ENCODE measurements at regions not wholly inside any gene's neighbourhood (a gene's known extent, or its start where the extent isn't known, plus 50 kb on each side); places are given as distances from the start of the nearest gene placed in this dataset.

GRCh38 chr3:24674261-24674660 is 179.6 kb upstream of the THRB start:
- no peak for DNase-seq
- no peak overlapping the region for H3K27ac ChIP-seq (ENCODE audit: insufficient read depth in 1 of 2, low read depth in 1 of 2, low read length in 2 of 2, poor library complexity in 1 of 2, severe bottlenecking in 2 of 2)
- POLR2A ChIA-PET = no interaction called here
- no CpG with 5 or more reads among the region's 2 CpGs for WGBS (ENCODE audit: insufficient coverage)
- no peaks in the 10 kb centered on the region for H3K36me3 ChIP-seq (ENCODE audit: control insufficient read depth in 4 of 4, insufficient read depth in 4 of 4, low read length in 3 of 4)
- peaks cover 0 to 4% (median 2%) of the 10 kb centered on the region in 5 experiments for H3K27me3 ChIP-seq (replicated peaks in 2 of 5; ENCODE audit: control insufficient read depth in 4 of 5, insufficient read depth in 5 of 5, low read length in 4 of 5)
- H3K9me3 ChIP-seq (ENCODE audit: control extremely low read depth in 1 of 5, control insufficient read depth in 4 of 5, insufficient read depth in 2 of 5, low read depth in 1 of 5, low read length in 4 of 5) = no peaks in the 10 kb centered on the region
- CTCF ChIA-PET = interaction anchor here (1.0 to 2.1 kb wide), 5 partner anchors 10 to 489 kb away, joined by 3 to 5 read pairs (median 4); no protein-coding TSS in a partner anchor
- no peak overlapping the region for H3K4me3 ChIP-seq (ENCODE audit: control insufficient read depth in 1 of 7, extremely low read depth in 1 of 7, insufficient read depth in 4 of 7, low read depth in 2 of 7, low read length in 6 of 7)
- peaks cover 12 to 23% (median 19%) of the 10 kb centered on the region in 4 experiments for H3K4me1 ChIP-seq (ENCODE audit: control extremely low read depth in 1 of 4, control insufficient read depth in 4 of 4, insufficient read depth in 4 of 4, low read length in 3 of 4)

GRCh38 chr3:24678021-24678420 is 183.4 kb upstream of the THRB start:
- ChIA-PET CTCF (interaction anchor here (0.8 to 7.8 kb wide), 5 partner anchors 9 to 492 kb away, joined by 3 to 52 read pairs (median 5); no protein-coding TSS in a partner anchor), POLR2A (interaction anchor here (1.1 kb wide), 1 partner anchor 26 kb away, joined by 3 read pairs; no protein-coding TSS in a partner anchor)
- Histone ChIP-seq H3K27ac (ENCODE audit: insufficient read depth in 1 of 2, low read depth in 1 of 2, low read length in 2 of 2, poor library complexity in 1 of 2, severe bottlenecking in 2 of 2) (no peak overlapping the region), H3K36me3 (ENCODE audit: control insufficient read depth in 4 of 4, insufficient read depth in 4 of 4, low read length in 3 of 4) (no peaks in the 10 kb centered on the region), H3K9me3 (ENCODE audit: control extremely low read depth in 1 of 5, control insufficient read depth in 4 of 5, insufficient read depth in 2 of 5, low read depth in 1 of 5, low read length in 4 of 5) (no peaks in the 10 kb centered on the region), H3K27me3 (replicated peaks in 2 of 5; ENCODE audit: control insufficient read depth in 4 of 5, insufficient read depth in 5 of 5, low read length in 4 of 5) (peaks cover 0 to 6% (median 2%) of the 10 kb centered on the region in 5 experiments), H3K4me1 (ENCODE audit: control extremely low read depth in 1 of 4, control insufficient read depth in 4 of 4, insufficient read depth in 4 of 4, low read length in 3 of 4) (peaks cover 12 to 33% (median 23%) of the 10 kb centered on the region in 4 experiments), H3K4me3 (ENCODE audit: control insufficient read depth in 1 of 7, extremely low read depth in 1 of 7, insufficient read depth in 4 of 7, low read depth in 2 of 7, low read length in 6 of 7) (peak overlapping the region in 6 of 7 experiments; percentile 8 to 73 (median 52))
- 6% methylated on average over 2 of the region's 2 CpGs for WGBS (ENCODE audit: insufficient coverage)
- no peak for DNase-seq

DNA sequence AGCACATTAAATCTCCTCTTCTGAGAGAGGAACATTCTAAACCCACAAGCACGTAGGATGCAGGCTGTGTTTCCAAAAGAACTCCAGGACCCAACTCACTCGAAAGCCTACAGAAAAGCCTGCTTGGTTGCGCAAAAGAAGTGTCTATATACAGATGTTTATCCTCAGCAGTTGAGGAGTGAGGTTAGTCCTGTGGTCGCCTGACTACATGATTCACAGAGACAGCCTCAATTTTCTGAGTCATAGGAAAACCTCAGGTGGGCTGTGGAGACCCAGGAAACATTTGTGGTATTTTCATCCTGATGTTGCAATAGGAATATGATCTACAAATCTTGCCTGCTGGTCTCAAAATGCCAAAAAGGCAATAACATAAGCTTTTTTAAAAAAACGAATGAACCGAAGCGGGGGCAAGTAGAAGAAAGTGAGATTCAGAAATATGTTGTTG is 183.8 kb upstream of the THRB start:
- 0% methylated on average over 4 of the region's 7 CpGs for WGBS (ENCODE audit: insufficient coverage)
- ChIA-PET CTCF (interaction anchor here (0.8 to 7.8 kb wide), 11 partner anchors 9 to 541 kb away, joined by 3 to 52 read pairs (median 4); no protein-coding TSS in a partner anchor), POLR2A (interaction anchor here (1.1 kb wide), 1 partner anchor 26 kb away, joined by 3 read pairs; no protein-coding TSS in a partner anchor)
- H3K9me3 ChIP-seq (ENCODE audit: control extremely low read depth in 1 of 5, control insufficient read depth in 4 of 5, insufficient read depth in 2 of 5, low read depth in 1 of 5, low read length in 4 of 5) = no peaks in the 10 kb centered on the region
- no peak overlapping the region for H3K27ac ChIP-seq (ENCODE audit: insufficient read depth in 1 of 2, low read depth in 1 of 2, low read length in 2 of 2, poor library complexity in 1 of 2, severe bottlenecking in 2 of 2)
- peak; percentile 92 to 97 (median 96) for DNase-seq
- H3K4me1 ChIP-seq (ENCODE audit: control extremely low read depth in 1 of 4, control insufficient read depth in 4 of 4, insufficient read depth in 4 of 4, low read length in 3 of 4) = peaks cover 12 to 33% (median 23%) of the 10 kb centered on the region in 4 experiments
- peak overlapping the region in 6 of 7 experiments; percentile 8 to 73 (median 52) for H3K4me3 ChIP-seq (ENCODE audit: control insufficient read depth in 1 of 7, extremely low read depth in 1 of 7, insufficient read depth in 4 of 7, low read depth in 2 of 7, low read length in 6 of 7)
- H3K27me3 ChIP-seq (replicated peaks in 2 of 5; ENCODE audit: control insufficient read depth in 4 of 5, insufficient read depth in 5 of 5, low read length in 4 of 5) = peaks cover 0 to 6% (median 2%) of the 10 kb centered on the region in 5 experiments
- no peaks in the 10 kb centered on the region for H3K36me3 ChIP-seq (ENCODE audit: control insufficient read depth in 4 of 4, insufficient read depth in 4 of 4, low read length in 3 of 4)

DNA sequence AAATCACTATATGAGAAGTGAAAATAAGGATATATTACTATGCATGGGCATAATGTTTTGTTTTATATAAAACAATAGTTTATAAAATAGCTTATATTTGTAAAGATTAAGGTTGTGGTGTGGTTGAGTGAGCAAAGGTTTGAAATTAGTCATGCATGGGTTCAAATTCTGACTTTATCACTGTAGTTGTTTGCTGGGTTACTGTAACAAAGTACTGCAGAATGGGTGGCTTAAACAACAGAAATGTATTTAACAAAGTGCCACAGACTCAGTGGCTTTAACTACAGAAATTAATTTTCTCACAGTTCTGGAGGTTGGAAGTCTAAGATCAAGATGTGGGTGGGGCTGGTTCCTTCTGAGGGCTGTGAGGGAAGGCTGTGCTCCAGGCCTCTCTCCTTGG is 184.8 kb upstream of the THRB start:
- ChIA-PET POLR2A (no interaction called here), CTCF (interaction anchor here (0.6 to 7.8 kb wide), 17 partner anchors 8 to 917 kb away, joined by 3 to 52 read pairs (median 3); no protein-coding TSS in a partner anchor)
- Histone ChIP-seq H3K27ac (ENCODE audit: insufficient read depth in 1 of 2, low read depth in 1 of 2, low read length in 2 of 2, poor library complexity in 1 of 2, severe bottlenecking in 2 of 2) (no peak overlapping the region), H3K36me3 (ENCODE audit: control insufficient read depth in 4 of 4, insufficient read depth in 4 of 4, low read length in 3 of 4) (no peaks in the 10 kb centered on the region), H3K4me3 (ENCODE audit: control insufficient read depth in 1 of 7, extremely low read depth in 1 of 7, insufficient read depth in 4 of 7, low read depth in 2 of 7, low read length in 6 of 7) (no peak overlapping the region), H3K4me1 (ENCODE audit: control extremely low read depth in 1 of 4, control insufficient read depth in 4 of 4, insufficient read depth in 4 of 4, low read length in 3 of 4) (peaks cover 12 to 33% (median 23%) of the 10 kb centered on the region in 4 experiments), H3K9me3 (ENCODE audit: control extremely low read depth in 1 of 5, control insufficient read depth in 4 of 5, insufficient read depth in 2 of 5, low read depth in 1 of 5, low read length in 4 of 5) (no peaks in the 10 kb centered on the region), H3K27me3 (replicated peaks in 2 of 5; ENCODE audit: control insufficient read depth in 4 of 5, insufficient read depth in 5 of 5, low read length in 4 of 5) (peaks cover 0 to 4% (median 2%) of the 10 kb centered on the region in 5 experiments)
- no peak for DNase-seq

DNA sequence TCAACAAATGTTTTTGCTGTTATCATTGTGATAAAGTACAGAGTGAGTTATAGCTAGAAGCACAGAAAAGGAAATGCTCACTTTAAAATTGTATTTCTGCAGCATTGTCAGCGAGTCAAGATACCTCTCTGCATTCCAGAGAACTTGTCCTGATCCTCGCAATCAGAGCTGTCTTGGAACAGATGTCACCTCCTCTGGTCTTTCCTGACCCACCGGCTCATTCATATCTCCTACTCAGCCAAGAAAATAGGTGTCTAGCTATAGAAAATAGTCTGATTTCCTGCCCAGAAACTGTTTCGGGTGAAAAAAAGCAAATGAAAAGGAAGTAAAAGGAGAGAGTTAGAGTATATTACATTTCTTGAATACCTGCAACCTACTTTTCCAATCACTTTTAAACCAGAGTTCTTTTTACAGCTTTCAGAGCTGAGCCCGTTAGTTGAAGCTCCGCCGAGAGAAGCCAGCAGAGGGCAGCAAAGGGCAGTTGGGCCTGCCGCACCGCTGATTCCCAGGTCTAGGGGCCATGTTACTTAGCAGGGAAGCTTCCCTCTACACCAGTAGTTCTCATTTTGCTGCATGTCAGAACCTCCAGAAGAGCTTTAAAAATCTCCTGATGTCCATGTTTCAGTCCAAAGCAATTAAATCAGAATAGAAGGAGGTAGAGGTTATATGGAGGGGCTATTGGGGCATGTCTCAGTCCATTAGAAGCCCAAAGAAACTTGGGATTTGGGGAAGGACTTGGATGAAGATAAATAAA is 185.7 kb upstream of the THRB start:
- DNase-seq = peak; percentile 69 to 82 (median 80)
- ChIA-PET POLR2A (interaction anchor here (0.7 kb wide), 1 partner anchor 107 kb away, joined by 3 read pairs; no protein-coding TSS in a partner anchor), CTCF (interaction anchor here (0.6 to 7.8 kb wide), 20 partner anchors 9 to 916 kb away, joined by 3 to 52 read pairs (median 3); no protein-coding TSS in a partner anchor)
- Histone ChIP-seq H3K27me3 (replicated peaks in 2 of 5; ENCODE audit: control insufficient read depth in 4 of 5, insufficient read depth in 5 of 5, low read length in 4 of 5) (peaks cover 0 to 4% (median 0%) of the 10 kb centered on the region in 5 experiments), H3K27ac (ENCODE audit: insufficient read depth in 1 of 2, low read depth in 1 of 2, low read length in 2 of 2, poor library complexity in 1 of 2, severe bottlenecking in 2 of 2) (no peak overlapping the region), H3K4me3 (ENCODE audit: control insufficient read depth in 1 of 7, extremely low read depth in 1 of 7, insufficient read depth in 4 of 7, low read depth in 2 of 7, low read length in 6 of 7) (no peak overlapping the region), H3K4me1 (ENCODE audit: control extremely low read depth in 1 of 4, control insufficient read depth in 4 of 4, insufficient read depth in 4 of 4, low read length in 3 of 4) (peaks cover 12 to 33% (median 23%) of the 10 kb centered on the region in 4 experiments), H3K9me3 (ENCODE audit: control extremely low read depth in 1 of 5, control insufficient read depth in 4 of 5, insufficient read depth in 2 of 5, low read depth in 1 of 5, low read length in 4 of 5) (no peaks in the 10 kb centered on the region), H3K36me3 (ENCODE audit: control insufficient read depth in 4 of 4, insufficient read depth in 4 of 4, low read length in 3 of 4) (no peaks in the 10 kb centered on the region)
- 19% methylated on average over 3 of the region's 9 CpGs for WGBS (ENCODE audit: insufficient coverage)

GRCh38 chr3:24682141-24682547 is 187.5 kb upstream of the THRB start:
- Histone ChIP-seq H3K27me3 (replicated peaks in 2 of 5; ENCODE audit: control insufficient read depth in 4 of 5, insufficient read depth in 5 of 5, low read length in 4 of 5) (peaks cover 0 to 2% (median 0%) of the 10 kb centered on the region in 5 experiments), H3K27ac (ENCODE audit: insufficient read depth in 1 of 2, low read depth in 1 of 2, low read length in 2 of 2, poor library complexity in 1 of 2, severe bottlenecking in 2 of 2) (no peak overlapping the region), H3K36me3 (ENCODE audit: control insufficient read depth in 4 of 4, insufficient read depth in 4 of 4, low read length in 3 of 4) (no peaks in the 10 kb centered on the region), H3K9me3 (ENCODE audit: control extremely low read depth in 1 of 5, control insufficient read depth in 4 of 5, insufficient read depth in 2 of 5, low read depth in 1 of 5, low read length in 4 of 5) (no peaks in the 10 kb centered on the region), H3K4me3 (ENCODE audit: control insufficient read depth in 1 of 7, extremely low read depth in 1 of 7, insufficient read depth in 4 of 7, low read depth in 2 of 7, low read length in 6 of 7) (no peak overlapping the region), H3K4me1 (ENCODE audit: control extremely low read depth in 1 of 4, control insufficient read depth in 4 of 4, insufficient read depth in 4 of 4, low read length in 3 of 4) (peaks cover 8 to 41% (median 31%) of the 10 kb centered on the region in 4 experiments)
- no peak for DNase-seq
- CTCF ChIA-PET = interaction anchor here (0.7 to 7.8 kb wide), 15 partner anchors 10 to 792 kb away, joined by 3 to 52 read pairs (median 4); no protein-coding TSS in a partner anchor
- POLR2A ChIA-PET = no interaction called here
- 89% methylated on average over 5 of the region's 7 CpGs for WGBS (ENCODE audit: insufficient coverage)
